ENCODE measurements at regions not wholly inside any gene's neighbourhood (a gene's known extent, or its start where the extent isn't known, plus 50 kb on each side); places are given as distances from the start of the nearest gene placed in this dataset.

- TF ChIP-seq, protein P1, sequence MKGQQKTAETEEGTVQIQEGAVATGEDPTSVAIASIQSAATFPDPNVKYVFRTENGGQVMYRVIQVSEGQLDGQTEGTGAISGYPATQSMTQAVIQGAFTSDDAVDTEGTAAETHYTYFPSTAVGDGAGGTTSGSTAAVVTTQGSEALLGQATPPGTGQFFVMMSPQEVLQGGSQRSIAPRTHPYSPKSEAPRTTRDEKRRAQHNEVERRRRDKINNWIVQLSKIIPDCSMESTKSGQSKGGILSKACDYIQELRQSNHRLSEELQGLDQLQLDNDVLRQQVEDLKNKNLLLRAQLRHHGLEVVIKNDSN (CRISPR knock-in tag; IDR thresholded peaks at IDR 0.05) = no peak
- TF ChIP-seq, protein P2, sequence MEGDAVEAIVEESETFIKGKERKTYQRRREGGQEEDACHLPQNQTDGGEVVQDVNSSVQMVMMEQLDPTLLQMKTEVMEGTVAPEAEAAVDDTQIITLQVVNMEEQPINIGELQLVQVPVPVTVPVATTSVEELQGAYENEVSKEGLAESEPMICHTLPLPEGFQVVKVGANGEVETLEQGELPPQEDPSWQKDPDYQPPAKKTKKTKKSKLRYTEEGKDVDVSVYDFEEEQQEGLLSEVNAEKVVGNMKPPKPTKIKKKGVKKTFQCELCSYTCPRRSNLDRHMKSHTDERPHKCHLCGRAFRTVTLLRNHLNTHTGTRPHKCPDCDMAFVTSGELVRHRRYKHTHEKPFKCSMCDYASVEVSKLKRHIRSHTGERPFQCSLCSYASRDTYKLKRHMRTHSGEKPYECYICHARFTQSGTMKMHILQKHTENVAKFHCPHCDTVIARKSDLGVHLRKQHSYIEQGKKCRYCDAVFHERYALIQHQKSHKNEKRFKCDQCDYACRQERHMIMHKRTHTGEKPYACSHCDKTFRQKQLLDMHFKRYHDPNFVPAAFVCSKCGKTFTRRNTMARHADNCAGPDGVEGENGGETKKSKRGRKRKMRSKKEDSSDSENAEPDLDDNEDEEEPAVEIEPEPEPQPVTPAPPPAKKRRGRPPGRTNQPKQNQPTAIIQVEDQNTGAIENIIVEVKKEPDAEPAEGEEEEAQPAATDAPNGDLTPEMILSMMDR (IDR thresholded peaks at IDR 0.05) = no peak
- no peak for TF ChIP-seq CREB1 (CRISPR knock-in tag; IDR thresholded peaks at IDR 0.05)
- TF ChIP-seq ATF3 (CRISPR knock-in tag; conservative IDR thresholded peaks at IDR 0.05) = no peak
- no peak for TF ChIP-seq NR1H2 (CRISPR knock-in tag; IDR thresholded peaks at IDR 0.05)
- TF ChIP-seq, protein P3, sequence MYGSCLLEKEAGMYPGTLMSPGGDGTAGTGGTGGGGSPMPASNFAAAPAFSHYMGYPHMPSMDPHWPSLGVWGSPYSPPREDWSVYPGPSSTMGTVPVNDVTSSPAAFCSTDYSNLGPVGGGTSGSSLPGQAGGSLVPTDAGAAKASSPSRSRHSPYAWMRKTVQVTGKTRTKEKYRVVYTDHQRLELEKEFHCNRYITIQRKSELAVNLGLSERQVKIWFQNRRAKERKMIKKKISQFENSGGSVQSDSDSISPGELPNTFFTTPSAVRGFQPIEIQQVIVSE (CRISPR knock-in tag; IDR thresholded peaks at IDR 0.05; ENCODE audit: borderline replicate concordance) = no peak
- no peak for TF ChIP-seq ZNF121 (CRISPR knock-in tag; IDR thresholded peaks at IDR 0.05)
- TF ChIP-seq, protein P4, sequence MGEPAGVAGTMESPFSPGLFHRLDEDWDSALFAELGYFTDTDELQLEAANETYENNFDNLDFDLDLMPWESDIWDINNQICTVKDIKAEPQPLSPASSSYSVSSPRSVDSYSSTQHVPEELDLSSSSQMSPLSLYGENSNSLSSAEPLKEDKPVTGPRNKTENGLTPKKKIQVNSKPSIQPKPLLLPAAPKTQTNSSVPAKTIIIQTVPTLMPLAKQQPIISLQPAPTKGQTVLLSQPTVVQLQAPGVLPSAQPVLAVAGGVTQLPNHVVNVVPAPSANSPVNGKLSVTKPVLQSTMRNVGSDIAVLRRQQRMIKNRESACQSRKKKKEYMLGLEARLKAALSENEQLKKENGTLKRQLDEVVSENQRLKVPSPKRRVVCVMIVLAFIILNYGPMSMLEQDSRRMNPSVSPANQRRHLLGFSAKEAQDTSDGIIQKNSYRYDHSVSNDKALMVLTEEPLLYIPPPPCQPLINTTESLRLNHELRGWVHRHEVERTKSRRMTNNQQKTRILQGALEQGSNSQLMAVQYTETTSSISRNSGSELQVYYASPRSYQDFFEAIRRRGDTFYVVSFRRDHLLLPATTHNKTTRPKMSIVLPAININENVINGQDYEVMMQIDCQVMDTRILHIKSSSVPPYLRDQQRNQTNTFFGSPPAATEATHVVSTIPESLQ (CRISPR knock-in tag; IDR thresholded peaks at IDR 0.05) = no peak
- TF ChIP-seq E2F4 (CRISPR knock-in tag; IDR thresholded peaks at IDR 0.05; ENCODE audit: borderline replicate concordance, low read depth) = no peak
- TF ChIP-seq NFYB (CRISPR knock-in tag; conservative IDR thresholded peaks at IDR 0.05; ENCODE audit: low read depth) = no peak
- no peak for TF ChIP-seq IRF2 (CRISPR knock-in tag; IDR thresholded peaks at IDR 0.05; ENCODE audit: borderline replicate concordance, low read depth)
- TF ChIP-seq SMAD3 (CRISPR knock-in tag; IDR thresholded peaks at IDR 0.05; ENCODE audit: borderline replicate concordance) = no peak
These were observed 250.8 kb upstream of the RSPO3 start for GRCh38 chr6:126867641-126868040.

Measured in WTC11 (cell line).